NCI-H2227 treated with DMSO at 0.1 percent for 48 hours (cell line): ENCODE measurements at regions not wholly inside any gene's neighbourhood (a gene's known extent, or its start where the extent isn't known, plus 50 kb on each side); places are given as distances from the start of the nearest gene placed in this dataset.
A peak's percentile ranks its signal among the peaks of the same experiment; 100 is the strongest.
"Not testable (repeated sequence)": the region's sequence is repeated elsewhere in the genome, so short reads cannot be mapped to it uniquely, and the experiment has no call there.

ENCODE experiments used
- DNase-seq: peaks from one replicate; lab custom pipeline; 2025; lab: John Stamatoyannopoulos, UW

DNA sequence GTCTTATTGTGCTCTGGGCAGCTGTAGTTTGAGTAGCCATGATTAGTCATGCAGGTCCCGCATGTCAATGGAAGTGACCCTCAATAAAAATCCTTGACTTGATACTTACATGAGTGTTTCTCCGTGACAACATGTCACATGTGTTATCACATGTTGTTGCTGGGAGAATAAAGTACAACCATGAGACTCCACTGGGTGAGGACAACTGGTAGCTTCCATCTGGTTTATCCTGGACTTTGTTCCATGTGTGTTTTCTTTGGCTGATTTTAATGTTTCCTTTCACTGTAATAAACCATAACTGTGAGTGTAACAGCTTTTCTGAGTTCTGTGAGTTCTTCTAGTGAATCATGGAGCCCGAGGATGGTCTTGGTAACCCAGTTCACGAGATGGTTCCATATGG is 63.1 kb upstream of the NDN start:
- DNase-seq, result no peak

DNA sequence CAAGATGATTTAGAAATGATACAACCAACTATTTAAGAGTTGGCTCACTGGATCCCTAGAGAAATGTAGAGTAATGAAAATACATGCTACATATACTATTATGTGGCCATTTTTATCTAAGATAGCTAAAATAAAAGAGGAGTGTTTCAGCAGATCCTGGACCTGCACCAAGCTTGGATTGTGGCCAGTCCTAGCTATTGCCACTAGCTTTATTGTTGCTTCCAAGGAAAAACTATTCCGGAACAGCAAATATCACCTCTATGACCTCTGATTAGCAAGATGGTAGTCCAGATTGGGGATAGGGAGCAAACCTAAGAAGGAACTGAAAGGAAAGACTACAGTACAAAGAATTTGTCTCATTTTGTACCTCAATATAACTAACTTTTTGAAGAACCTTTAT is 63.7 kb upstream of the NDN start:
- no peak for DNase-seq

DNA sequence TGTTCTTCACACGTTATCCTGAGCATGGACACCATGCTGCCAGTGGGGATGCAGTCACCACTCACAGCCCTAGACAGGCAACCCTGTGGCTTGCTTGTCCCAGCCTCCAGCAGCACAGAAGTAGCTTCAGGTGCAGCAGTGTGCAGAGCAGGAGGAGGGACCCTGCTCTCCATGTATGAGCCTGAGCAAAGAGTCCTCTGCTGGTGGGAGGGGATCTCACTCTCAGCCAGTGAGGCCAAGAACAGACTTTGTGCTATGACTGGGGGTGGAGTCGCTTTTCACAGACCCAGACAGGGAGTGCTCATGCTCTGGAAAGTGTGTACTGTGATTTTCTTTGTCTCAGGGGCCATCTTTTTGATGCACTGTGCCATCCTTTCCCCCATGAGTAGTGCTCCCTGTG is 66.1 kb upstream of the NDN start:
- DNase-seq, result no peak

DNA sequence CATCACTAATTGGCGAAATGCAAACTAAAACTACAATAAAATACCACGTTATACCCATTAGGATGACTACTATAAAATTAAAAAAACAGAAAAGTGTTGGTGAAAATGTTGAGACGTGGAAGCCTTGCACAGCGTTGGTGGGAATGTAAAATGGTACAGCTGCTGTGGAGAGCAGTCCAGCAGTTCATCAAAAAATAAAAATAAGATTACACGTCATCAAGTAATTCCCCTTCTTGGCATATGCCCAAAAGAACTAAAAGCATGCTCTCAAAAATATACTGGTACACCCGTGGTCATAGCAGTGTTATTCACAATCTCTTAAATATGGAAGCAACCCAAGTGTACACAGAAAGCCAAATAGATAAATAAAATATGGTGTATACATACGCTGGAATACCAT is 71.8 kb upstream of the NDN start:
- no peak for DNase-seq

DNA sequence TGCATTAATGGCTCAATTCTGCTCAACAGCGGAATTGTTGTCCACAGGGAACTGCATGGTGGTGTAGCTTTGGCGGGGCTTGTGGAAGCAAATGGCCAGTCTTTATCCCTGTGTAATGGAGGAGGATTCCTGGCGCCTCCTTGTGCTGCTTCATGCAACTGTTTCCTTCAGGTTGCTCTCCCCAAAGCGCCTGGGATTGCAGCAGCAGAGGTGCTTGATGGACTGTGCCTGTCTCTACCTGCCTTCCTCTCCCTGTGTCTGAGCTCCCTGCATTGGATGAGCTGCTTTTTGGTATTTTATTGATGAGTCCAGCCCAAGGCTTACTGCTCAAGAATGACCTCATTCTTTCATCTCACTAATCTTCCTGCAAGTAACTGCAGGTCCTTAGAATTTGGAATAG is 72.9 kb upstream of the NDN start:
- DNase-seq, result peak; percentile 20

DNA sequence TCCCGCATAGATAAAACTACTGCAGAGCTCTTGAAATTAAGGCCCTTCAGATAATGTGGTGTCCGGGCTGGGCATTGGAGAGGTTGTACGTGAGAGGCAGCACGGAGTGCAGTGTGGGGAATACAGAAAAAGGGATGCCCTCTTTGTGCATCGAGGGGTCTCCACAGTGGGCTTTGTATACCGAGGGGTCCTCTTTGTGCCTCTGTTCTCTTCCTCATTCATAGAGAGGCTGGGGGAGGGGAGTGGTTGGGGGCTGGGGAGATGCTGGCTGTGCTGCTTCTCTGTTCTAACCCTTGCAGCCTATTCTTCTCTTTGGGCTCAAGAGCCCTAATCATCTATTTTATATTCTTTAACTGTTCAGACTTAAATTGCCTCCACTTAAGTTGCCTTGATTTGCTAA is 74.3 kb upstream of the NDN start:
- DNase-seq, result peak; percentile 51

DNA sequence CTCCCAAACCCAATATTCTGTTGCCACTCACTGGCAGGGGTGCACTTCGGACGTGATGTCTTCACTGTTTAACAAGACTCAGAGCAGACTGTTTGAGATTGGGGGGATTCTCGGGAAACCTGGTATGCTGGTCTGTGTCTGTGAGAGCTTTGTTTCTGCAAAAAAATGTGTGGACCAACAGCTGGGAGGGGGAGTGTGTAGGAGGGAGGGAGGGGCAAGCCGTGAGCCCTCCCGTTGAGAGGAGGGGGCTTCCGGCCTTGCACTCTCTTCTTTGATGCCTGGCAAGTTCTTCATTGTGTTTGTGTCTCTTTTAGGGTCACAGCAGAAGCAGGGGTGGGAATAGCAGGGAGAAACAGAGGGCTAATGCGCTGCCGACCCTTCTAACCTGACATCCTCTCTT is 74.9 kb upstream of the NDN start:
- peak; percentile 25 for DNase-seq

DNA sequence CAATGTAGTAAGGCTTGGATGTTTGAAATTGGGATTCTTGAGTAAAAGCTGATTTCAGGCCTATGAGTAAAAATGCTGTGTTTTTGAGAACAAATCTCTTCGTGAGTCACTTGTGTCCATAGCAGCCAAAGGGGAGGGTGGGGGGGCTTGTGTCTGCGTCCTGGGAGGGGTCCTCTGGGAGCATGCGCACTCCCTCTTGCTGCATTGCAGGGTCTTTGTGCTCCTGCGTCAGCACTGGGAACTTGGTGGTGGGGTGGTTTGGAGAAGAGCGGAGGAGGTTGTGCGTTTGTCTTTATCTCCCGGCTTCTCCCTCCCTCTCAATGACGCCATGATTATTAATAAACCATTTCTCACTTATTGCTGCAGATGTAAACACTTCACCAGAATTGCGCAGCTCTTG is 75.9 kb upstream of the NDN start:
- peak; percentile 7 for DNase-seq

DNA sequence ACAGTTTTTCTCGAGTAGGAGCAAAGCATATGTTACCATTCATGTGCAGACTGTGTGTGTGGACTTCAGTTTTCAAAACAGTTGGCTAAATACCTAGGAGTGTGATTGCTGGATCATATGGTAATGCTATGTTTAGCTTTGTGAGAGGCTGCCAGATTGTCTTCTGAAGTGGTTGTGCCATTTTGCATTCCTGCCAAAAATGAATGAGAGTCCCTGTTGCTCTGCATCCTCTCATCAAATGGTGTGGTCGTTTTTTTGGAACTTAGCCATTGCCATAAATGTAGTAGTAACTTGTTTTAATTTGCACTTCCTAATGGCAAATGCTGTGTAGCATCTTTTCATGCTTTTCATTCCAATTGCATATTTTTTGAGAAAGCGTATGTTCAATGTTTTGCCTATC is 77.2 kb upstream of the NDN start:
- DNase-seq, result no peak

DNA sequence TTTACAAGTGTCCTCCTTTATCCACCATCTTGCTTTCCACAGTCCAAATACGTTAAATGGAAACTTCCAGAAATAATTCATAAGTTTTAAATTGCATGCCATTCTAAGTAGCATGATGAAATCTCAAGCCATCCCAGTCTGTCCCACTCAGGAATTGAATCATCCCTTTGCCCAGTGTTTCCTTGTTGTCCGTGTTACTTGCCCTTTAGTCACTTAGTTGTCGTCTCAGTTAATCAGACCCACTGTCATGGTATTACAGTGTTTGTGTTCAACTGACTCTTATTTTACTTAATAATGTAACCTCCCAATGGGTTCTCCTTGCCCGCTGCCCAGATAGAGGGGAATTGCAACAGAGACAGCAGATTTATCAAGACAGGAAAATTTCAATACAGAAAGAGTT is 77.6 kb upstream of the NDN start:
- DNase-seq, result no peak

DNA sequence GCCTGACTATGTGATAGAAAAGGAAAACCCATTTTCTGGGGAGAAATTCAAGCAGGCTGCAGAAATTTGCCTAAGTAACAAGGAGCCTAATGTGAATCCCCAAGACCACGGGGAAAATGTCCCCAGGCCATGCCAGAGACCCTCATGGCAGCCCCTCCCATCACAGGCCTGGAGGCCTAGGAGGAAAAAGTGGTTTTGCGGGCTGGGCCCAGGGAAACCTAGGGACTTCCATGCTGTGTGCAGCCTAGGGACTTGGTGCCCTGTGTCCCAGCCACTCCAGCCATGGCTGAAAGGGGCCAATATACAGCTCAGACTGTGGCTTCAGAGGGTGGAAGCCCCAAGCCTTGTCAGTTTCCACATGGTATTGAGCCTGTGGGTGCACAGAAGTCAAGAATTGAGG is 79.7 kb upstream of the NDN start:
- not testable (repeated sequence) for DNase-seq

DNA sequence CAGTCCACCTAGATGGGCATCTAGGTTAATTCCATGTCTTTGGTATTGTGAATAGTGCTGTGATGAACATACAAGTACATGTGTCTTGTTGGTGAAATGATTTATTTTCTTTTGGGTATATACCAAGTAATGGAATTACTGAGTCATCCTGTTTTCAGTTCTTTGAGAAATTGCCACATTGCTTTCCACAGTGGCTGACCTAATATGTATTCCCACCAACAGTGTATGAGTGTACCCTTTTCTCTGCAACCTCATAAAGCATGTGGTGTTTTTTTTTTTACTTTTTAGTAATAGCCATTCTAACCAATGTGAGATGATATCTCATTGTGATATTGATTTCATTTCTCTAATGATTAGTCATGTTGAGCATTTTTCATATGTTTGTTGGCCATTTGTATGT is 86.0 kb upstream of the NDN start:
- no peak for DNase-seq

DNA sequence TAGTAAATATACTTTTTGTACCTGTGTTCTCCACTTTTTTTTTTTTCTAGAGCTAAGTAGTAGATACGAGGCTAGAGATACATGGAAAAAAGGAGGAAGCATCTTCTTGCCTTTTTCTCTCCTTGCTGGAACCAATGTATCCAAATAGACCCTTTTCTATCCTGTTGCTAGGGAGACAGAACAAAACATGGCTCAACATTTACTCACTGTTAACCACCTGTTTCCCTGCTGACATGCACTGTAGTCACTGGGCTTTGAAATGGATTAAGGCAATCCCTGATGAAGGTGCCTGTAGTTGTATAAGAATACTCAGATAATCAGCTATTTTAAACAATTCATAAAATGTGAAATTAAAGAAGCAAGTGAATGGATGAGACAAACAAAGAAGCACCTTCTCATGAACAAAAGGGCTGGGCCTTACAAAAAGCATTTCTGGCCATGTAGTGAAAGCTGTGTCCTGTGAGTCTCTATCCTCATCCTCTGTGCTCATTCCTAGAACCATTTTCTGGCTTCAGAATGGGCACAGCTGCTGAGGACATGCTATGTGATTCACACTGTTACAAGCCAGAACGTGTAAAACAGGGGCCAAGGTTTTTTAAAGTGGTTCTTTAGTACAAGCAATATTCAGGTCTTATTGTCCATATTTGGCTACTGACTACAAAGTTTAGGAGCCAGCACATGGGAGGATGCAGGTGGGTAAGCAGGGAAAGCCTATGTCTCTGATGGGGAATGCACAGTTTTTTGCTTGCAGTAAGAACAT is 100.4 kb upstream of the NDN start:
- DNase-seq, result no peak

DNA sequence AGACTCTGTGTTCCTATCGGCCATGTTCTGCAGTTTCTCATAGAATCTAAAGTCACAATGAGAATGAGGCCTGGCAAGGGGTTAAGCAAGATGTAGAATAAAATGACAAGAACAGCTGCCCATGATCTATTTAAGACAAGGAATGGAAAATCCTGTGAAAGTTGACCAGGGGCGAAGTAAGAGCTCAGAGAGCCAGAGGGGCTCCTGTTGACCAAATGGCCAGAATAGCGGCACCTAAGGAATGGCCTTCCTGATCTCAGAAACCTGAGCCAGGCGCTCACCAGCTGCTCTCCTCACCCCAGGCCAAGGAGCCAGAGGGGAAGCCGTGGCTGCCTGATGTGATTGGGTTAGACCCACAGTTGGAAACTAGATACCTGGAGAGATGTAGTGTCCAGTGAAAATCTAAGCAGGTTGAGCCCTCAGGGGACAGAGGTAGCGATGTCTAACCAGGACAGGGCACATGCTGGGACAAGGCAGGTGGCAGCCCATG is 106.1 kb upstream of the NDN start:
- no peak for DNase-seq

DNA sequence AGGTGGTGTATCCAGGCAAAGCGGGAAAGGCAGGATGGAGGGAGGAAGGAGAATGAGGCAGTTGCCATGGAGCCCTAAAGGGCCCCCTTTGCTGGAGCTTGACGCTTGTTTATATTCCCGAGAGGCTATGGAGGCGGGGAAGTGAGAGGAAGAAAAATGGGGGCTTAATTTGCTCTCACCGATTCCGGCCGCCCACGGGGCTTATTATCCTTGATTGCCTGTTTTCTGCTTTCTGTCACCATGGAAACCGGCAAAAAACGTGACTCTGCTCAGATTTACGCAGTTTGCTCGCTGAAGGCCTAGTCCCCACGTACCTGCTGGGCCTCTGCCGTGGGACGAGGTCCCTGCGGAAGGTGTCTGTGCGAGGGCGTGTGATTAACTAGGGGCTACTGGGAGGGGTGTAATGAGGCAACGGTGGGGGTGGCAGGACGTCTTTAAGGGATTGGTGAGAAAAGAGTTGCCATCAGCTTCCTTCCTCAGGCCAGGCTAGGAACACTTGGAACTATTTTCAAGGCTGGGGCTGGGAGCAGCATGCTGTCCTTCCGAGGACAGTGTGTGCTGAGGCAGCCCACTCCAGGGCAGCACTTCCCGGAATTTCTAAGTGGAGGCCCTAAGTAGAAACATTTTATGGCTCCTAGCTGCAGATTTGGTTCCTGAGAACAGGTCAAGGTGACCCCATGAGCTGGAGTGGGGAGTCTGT is 110.8 kb upstream of the NDN start:
- DNase-seq, result peak; percentile 91

DNA sequence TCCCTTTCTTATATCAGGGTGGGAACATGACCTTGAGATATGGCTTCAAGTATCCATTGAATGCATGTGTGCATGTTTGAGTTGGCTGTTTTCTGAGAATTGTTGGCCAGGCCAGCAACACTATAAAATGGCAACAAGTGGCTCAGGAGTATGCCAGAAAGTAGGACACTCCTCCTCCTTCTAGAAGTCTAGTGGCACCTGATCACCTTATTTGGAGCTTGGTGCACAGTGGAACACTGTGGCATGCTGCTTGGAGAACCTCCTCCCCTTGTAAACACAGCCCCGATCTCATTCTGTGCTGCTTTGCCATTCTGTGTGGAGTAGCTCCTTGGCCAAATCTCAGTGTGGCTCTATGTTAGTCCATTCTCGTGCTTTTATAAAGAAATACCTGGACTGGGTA is 114.8 kb upstream of the NDN start:
- no peak for DNase-seq

DNA sequence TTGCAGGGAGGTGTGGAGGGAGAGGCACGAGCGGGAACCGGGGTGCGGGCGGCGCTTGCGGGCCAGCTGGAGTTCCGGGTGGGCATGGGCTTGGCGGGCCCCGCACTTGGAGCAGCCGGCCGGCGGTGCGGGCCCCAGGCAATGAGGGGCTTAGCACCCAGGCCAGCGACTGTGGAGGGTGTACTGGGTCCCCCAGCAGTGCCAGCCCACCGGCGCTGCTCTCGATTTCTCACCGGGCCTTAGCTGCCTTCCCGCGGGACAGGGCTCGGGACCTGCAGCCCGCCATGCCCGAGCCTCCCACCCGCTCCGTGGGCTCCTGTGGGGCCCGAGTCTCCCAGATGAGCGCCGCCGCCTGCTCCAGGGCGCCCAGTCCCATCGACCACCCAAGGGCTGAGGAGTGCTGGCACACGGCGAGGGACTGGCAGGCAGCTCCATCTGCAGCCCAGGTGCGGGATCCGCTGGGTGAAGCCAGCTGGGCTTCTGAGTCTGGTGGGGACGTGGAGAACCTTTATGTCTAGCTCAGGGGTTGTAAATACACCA is 115.9 kb upstream of the NDN start:
- not testable (repeated sequence) for DNase-seq

DNA sequence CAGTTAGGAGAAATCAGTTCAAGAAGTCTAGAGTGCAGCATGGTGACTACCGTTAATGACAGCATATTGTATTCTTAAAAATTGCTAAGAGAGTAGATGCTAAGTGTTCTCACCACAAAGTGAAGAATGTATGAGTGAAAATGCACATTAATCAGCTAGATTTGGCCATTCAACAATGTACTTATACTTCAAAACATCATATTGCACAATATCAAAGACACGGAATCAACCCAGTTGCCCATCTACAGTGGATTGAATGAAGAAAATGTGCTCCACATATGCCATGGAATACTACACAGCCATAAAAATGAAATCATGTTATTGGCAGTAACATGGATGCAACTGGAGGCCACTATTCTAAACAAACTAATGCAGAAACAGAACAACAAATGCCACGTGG is 119.9 kb upstream of the NDN start:
- DNase-seq, result no peak

DNA sequence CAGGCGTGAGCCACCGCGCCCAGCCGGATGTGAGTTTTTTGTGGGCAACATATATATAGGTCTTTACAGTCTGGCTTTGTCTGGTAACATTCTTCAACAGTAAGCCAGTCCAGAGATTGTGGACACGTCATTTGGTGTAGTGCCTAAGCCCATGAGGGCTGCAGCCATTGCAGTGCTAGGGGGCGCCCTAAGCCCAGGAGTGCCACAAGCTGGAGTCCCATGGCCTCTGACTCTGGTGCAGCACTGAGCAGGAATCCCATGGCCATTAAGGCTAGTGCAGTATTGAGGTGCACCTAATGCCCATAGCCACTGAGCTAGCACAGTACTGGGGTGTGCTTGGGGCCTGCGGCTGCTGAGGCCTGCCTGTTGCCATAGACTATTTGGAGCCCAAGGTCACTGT is 136.4 kb upstream of the NDN start:
- DNase-seq, result no peak

DNA sequence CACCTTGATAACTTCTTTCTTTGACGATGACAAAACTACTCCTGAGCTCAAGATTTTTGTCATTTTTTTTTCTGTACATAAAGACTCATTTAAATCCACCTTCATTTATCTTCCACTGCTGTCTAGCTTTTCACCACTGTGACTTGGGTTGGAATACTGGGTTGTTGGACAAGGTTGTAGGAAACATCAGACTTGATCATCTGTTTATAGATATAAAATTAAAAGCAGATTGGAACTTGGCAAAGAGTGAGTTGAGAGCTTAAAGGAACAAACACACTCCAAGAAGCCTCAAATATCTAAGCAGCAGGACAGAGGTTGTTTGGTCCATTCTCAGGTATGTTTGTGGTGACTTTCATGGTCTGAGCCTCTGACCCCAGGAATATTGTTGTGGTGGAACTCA is 141.7 kb upstream of the NDN start:
- DNase-seq, result no peak

DNA sequence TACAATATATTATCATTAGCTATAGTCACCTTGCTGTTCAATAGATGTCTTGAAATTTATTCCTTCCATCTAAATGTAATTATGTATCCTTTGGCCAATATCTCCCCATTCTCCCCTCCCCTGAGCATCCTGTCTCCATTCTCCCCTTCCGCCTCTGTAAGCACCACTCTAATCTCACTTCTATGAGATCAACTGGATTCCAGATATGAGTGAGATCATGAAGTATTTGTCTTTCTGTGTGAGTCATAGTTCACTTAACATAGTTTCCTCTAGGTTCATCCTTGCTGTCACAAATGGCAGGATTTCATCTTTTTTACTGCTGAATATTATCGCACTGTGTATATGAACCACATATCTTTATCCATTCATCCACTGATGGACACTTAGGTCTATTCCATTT is 148.8 kb upstream of the NDN start:
- no peak for DNase-seq

DNA sequence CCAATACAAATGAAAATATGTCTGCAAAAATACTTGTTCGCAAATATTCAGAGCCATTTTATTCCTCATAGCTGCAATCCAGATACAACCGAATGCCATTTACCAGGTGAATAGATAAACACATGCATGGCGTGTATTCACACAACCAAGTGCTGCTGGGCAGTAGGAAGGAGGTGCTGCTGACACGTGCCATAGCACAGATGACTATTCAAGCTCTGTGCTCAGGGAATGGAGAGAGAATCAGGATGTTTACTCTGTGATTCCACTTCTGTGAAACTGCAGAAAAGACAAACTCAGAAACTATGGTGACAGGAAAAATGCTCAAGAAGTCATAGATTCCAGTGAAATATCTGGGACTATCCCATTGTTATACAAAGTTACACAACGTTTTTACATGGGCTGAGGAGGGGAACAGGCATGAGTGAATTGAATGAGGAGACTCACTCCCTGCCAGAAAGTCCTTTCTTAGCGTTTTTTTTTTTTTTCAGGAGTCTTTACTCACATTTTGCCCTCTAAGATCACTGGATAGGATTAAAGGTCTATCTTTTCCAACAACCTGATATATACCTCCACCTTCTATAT is 152.9 kb upstream of the NDN start:
- DNase-seq, result no peak

DNA sequence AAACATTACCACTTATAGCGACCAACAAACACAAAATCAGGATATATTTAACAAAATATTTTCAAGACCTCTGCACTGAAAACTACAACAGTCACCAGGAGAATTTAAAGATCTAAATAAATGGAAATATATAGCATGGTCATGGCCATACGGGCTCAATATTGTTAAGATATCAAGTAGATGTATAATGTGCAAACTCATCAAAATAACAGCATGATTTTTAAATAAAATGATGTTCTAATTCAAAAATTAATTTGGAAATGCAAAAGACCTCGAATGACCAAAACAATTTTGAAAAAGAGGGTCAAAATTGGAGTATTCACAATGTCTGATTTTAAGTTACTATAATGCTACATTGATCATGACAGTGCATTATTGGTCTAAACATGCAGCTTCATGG is 159.1 kb upstream of the NDN start:
- DNase-seq, result no peak
